ENCODE measurements at regions not wholly inside any gene's neighbourhood (a gene's known extent, or its start where the extent isn't known, plus 50 kb on each side); places are given as distances from the start of the nearest gene placed in this dataset.

DNA sequence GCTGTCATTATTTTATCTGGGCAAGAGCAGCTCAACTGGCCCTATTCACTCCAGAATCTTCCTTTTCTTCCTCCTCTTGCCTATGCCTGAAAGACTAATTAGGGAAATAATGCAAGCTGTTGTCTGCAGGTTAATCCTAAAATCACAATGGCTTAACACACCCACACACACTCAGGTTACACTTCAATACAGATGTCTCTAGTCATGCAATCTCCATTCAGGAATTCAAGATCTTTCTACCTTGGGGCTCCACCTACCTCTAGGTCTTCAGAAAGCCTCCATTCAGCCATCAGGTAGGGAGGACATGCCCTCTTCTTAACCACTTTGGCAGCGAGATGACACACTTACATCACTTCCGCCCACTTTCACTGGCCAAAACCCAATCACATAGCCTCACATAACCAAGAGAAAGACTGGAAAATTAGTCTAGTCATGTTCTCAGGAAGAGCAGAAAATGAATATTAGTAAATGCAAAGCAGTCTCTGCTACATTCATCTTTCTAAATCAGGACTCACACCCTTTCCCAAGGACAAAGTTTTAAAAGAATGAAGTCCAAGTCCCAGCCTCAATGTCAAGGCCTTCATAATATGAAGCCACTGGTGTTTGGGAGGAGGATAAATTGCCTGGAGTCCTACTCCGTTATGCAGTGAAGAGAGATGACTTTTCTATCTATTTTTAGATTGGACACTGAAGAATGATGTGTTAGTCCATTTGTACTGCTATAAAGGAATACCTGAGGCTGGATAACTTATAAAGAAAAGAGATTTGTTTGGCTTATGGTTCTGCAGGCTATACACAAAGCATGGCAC lies 428.1 kb downstream of the EFNA5 start:
- Histone ChIP-seq H3K9me3 (no peaks in the 10 kb centered on the region), H3K27ac (no peak overlapping the region), H3K27me3 (no peaks in the 10 kb centered on the region), H3K4me3 (no peak overlapping the region), H3K4me1 (peaks cover 0 to 7% (median 0%) of the 10 kb centered on the region in 12 donors), H3K36me3 (no peaks in the 10 kb centered on the region)
- 66 to 70% (median 68%) methylated on average over 3 of the region's 3 CpGs for WGBS, 4 donors
- DNase-seq, result no peak
- peak in 1 of 4 donors; percentile 16 for ATAC-seq
- TF ChIP-seq, protein P1, sequence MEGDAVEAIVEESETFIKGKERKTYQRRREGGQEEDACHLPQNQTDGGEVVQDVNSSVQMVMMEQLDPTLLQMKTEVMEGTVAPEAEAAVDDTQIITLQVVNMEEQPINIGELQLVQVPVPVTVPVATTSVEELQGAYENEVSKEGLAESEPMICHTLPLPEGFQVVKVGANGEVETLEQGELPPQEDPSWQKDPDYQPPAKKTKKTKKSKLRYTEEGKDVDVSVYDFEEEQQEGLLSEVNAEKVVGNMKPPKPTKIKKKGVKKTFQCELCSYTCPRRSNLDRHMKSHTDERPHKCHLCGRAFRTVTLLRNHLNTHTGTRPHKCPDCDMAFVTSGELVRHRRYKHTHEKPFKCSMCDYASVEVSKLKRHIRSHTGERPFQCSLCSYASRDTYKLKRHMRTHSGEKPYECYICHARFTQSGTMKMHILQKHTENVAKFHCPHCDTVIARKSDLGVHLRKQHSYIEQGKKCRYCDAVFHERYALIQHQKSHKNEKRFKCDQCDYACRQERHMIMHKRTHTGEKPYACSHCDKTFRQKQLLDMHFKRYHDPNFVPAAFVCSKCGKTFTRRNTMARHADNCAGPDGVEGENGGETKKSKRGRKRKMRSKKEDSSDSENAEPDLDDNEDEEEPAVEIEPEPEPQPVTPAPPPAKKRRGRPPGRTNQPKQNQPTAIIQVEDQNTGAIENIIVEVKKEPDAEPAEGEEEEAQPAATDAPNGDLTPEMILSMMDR (IDR thresholded peaks at IDR 0.05), result no peak
- no peak for TF ChIP-seq POLR2A (IDR thresholded peaks at IDR 0.05)
- intact Hi-C loops (cut with DNase I), result loop anchor here in 1 of 10 donors (10.0 kb wide), 1 partner anchor 138 kb away; no protein-coding TSS in a partner anchor

DNA sequence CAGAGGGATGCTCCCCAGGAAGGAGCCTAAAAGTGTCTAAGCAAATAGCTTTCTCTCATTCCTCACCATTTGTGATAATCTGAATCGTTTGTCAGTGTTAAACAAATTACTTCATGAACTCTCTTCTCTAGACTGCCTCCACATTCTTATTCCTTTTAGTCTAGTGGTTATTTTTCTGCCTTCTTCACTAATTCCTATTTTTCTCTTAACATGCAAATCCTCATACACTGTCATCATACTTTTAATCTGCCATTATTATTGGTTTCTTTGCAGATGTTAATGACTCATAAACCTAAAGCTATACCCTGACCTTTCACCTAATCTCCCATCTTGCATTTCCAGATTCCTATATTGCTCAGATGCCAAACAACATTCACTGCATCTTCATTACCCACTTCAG lies 428.9 kb downstream of the EFNA5 start:
- TF ChIP-seq POLR2A (IDR thresholded peaks at IDR 0.05), result no peak
- TF ChIP-seq, protein P1 (IDR thresholded peaks at IDR 0.05), result no peak
- H3K27ac ChIP-seq, result no peak overlapping the region

DNA sequence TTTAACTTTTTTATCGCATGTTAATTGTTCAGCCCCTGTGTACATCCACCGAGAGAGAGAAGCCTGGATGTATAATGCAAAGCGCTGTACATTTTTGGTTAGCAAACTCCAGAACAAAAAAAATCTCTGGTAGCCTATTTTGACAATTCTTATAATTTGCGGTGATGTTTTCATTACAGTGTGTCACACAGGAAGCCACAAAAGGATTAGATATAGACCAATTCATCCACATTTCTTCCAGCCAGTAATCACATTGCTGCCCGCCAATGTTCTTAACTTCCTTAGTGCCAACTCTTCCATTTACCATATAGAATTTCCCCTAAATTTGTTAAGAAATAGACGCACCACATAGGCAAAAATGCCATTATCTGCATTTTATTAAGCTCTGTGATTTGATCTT lies 435.6 kb downstream of the EFNA5 start:
- ATAC-seq, result no peak
- Histone ChIP-seq H3K4me1 (no peaks in the 10 kb centered on the region), H3K27ac (no peak overlapping the region), H3K36me3 (no peaks in the 10 kb centered on the region), H3K27me3 (no peaks in the 10 kb centered on the region), H3K4me3 (no peak overlapping the region), H3K9me3 (no peaks in the 10 kb centered on the region)
- no peak for DNase-seq
- 91 to 94% (median 92%) methylated on average over 6 of the region's 6 CpGs for WGBS, 4 donors
- intact Hi-C loops (cut with DNase I), result no loop called here
- TF ChIP-seq, protein P1 (IDR thresholded peaks at IDR 0.05), result no peak
- TF ChIP-seq POLR2A (IDR thresholded peaks at IDR 0.05), result no peak

More for the DNA sequence above, 428.9 kb downstream of the EFNA5 start:
- no peak for ATAC-seq
- Histone ChIP-seq H3K36me3 (no peaks in the 10 kb centered on the region), H3K4me1 (peaks cover 0 to 7% (median 0%) of the 10 kb centered on the region in 12 donors), H3K4me3 (no peak overlapping the region), H3K27me3 (no peaks in the 10 kb centered on the region), H3K9me3 (no peaks in the 10 kb centered on the region)
- intact Hi-C loops (cut with DNase I), result loop anchor here in 1 of 10 donors (10.0 kb wide), 1 partner anchor 137 kb away; no protein-coding TSS in a partner anchor
- WGBS, 4 donors, result 51 to 64% (median 53%) methylated on average over 1 of the region's 1 CpG
- DNase-seq, result no peak

DNA sequence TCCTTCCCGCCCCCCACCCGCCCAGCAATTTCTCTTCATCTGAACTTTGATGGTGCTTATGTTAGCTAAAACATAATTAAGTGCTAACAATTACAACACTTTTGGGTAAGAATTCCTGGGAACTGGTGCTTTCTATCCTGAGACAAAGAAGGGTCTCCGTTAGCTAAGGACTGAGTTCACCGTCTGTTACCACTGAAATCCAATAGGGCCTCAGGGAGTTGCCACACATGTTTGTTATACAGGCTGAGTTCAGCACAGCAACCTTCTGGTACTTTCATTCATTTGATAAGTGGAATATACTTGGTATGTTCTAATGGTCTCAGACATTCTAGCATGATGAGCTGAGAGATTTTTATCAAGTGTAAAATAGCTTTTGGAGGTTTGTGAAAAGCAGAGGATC lies 437.9 kb downstream of the EFNA5 start:
- ATAC-seq, result no peak
- Histone ChIP-seq H3K4me3 (no peak overlapping the region), H3K36me3 (no peaks in the 10 kb centered on the region), H3K9me3 (no peaks in the 10 kb centered on the region), H3K27me3 (no peaks in the 10 kb centered on the region), H3K4me1 (no peaks in the 10 kb centered on the region), H3K27ac (no peak overlapping the region)
- intact Hi-C loops (cut with DNase I), result no loop called here
- no peak for DNase-seq
- TF ChIP-seq, protein P1 (IDR thresholded peaks at IDR 0.05), result no peak
- TF ChIP-seq POLR2A (IDR thresholded peaks at IDR 0.05), result no peak
- 69 to 89% (median 80%) methylated on average over 4 of the region's 4 CpGs for WGBS, 4 donors
